Uterus (tissue), 2 donors: ENCODE measurements at regions not wholly inside any gene's neighbourhood (a gene's known extent, or its start where the extent isn't known, plus 50 kb on each side); places are given as distances from the start of the nearest gene placed in this dataset.

Experiments used
- CTCF ChIP-seq, 4 experiments: fragments of 200-600 bp in 2 of 4; fragments of 450-650 bp in 2 of 4; sonication (generic) in 2 of 4; IDR thresholded peaks; one replicate each; pipeline ENCODE4 v1.5.1; 2016 to 2019; ENCODE audit warnings: antibody characterized with exemption in 4 of 4, mild to moderate bottlenecking in 2 of 4, moderate library complexity in 1 of 4
- POLR2A ChIP-seq, 2 donors: fragments of 450-650 bp; IDR thresholded peaks; one replicate each; pipeline ENCODE4 v1.6.1; 2016; ENCODE audit warnings: antibody characterized with exemption in 2 of 2, mild to moderate bottlenecking in 1 of 2, moderate library complexity in 1 of 2

GRCh38 chr3:30467596-30468238, 138.7 kb upstream of the TGFBR2 start:
- TF ChIP-seq CTCF (IDR thresholded peaks at IDR 0.05) (no peak), POLR2A (IDR thresholded peaks at IDR 0.05) (no peak)
